Sigmoid colon (tissue), 6 donors: ENCODE measurements at regions not wholly inside any gene's neighbourhood (a gene's known extent, or its start where the extent isn't known, plus 50 kb on each side); places are given as distances from the start of the nearest gene placed in this dataset.

Experiments
- DNase-seq: peaks from one replicate; pipeline ENCODE4 v3.0.0-alpha.2; 2019
- H3K27ac ChIP-seq, 4 donors: fragments of 200-600 bp; sonication (generic); one replicate each; pipeline ENCODE4 v1.5.1; 2016 to 2019; ENCODE audit warnings: mild to moderate bottlenecking in 1 of 4
- H3K27me3 ChIP-seq, 3 donors: fragments of 200-600 bp; sonication (generic); one replicate each; pipeline ENCODE4 v1.5.1; 2019; ENCODE audit warnings: mild to moderate bottlenecking in 1 of 3
- H3K36me3 ChIP-seq, 4 donors: fragments of 200-600 bp; sonication (generic); one replicate each; pipeline ENCODE4 v1.5.1; 2016 to 2019
- H3K4me1 ChIP-seq, 4 donors: fragments of 200-600 bp; sonication (generic); one replicate each; pipeline ENCODE4 v1.5.1; 2017 to 2019
- H3K4me3 ChIP-seq, 4 donors: fragments of 200-600 bp; sonication (generic); one replicate each; pipeline ENCODE4 v1.5.1; 2017 to 2019; ENCODE audit warnings: mild to moderate bottlenecking in 2 of 4, moderate library complexity in 1 of 4
- H3K9me3 ChIP-seq, 4 donors: fragments of 200-600 bp in 3 of 4; sonication (generic) in 3 of 4; one replicate each; pipeline versions ENCODE4 v1.5.1 to v1.6.1; 2013 to 2019
- CTCF ChIP-seq, 4 experiments: fragments of 450-650 bp in 3 of 4; fragments of 200-600 bp in 1 of 4; IDR thresholded peaks; one replicate each; pipeline ENCODE4 v1.5.1; 2016 to 2019; ENCODE audit warnings: antibody characterized with exemption in 4 of 4, mild to moderate bottlenecking in 3 of 4, moderate library complexity in 2 of 4
- EP300 ChIP-seq, 4 donors: sonication (generic); formaldehyde crosslinking; IDR thresholded peaks; one replicate each; pipeline ENCODE4 v1.6.1; 2017; ENCODE audit warnings: antibody characterized with exemption in 4 of 4
- POLR2A ChIP-seq, 2 donors: fragments of 450-650 bp; IDR thresholded peaks; one replicate each; pipeline ENCODE4 v1.6.1; 2016; ENCODE audit warnings: antibody characterized with exemption in 2 of 2, mild to moderate bottlenecking in 2 of 2, moderate library complexity in 2 of 2
- POLR2AphosphoS5 ChIP-seq, 4 donors: sonication (generic); formaldehyde crosslinking; IDR thresholded peaks; one replicate each; pipeline ENCODE4 v1.6.1; 2017; ENCODE audit warnings: antibody characterized with exemption in 4 of 4
- WGBS, 2 donors: extraction: QIAGEN DNeasy Blood & Tissue Kit; methylation state at CpG; one replicate each; pipeline ENCODE4 v1.1.7; 2013; 5-methylcytosine and 5-hydroxymethylcytosine counted together
- intact Hi-C: fragments of 100-400 bp; cut with DNase I; formaldehyde crosslinking; loops from one replicate; pipeline ENCODE4 v1.15.1; 2023
- donor health status: healthy with polysubstance abuse.
- donor health status: healthy.

DNA sequence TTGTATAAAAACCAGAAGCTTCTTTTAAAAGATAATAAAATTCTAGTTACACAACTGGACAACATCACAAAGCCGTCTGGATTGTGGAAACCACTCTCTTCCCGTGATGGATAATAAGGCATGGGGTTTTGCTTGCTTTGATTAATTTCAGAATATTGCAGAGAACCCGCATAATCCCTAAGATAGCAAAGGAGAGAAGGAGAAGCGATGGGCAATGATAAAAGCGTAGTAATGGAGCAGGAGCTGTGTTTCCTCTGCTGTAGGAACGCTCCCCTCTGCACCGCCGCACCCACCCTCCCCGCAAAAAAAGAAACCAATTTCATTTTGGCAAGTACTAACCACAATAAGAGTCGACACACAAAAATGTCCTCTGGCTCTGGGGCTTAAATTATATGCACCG, 340.9 kb upstream of the PSMD7 start:
- WGBS, 2 donors = 81 to 85% methylated on average over 11 of the region's 11 CpGs
- TF ChIP-seq EP300 (IDR thresholded peaks at IDR 0.05) (no peak), POLR2AphosphoS5 (IDR thresholded peaks at IDR 0.05) (no peak), CTCF (IDR thresholded peaks at IDR 0.05) (no peak), POLR2A (IDR thresholded peaks at IDR 0.05) (no peak)

DNA sequence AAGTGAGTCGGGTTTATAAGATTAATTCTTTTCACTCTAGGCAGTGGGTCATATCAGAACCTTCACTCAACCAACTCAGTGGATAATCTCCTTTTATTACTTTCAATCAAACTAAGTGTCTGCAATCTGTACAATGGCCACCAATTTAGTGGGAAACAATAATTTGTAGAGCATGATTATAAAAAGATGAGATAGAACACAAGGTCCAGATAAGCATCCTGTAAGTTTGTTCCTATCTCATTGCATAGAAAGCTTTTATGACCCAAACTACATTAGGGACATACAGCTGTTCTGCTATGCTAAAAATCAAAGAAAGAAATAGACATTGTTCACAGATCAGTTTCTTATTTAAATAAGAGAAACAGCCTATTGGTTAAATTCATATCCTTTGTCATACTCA, 341.4 kb upstream of the PSMD7 start:
- Histone ChIP-seq H3K9me3 (no peaks in the 10 kb centered on the region), H3K36me3 (no peaks in the 10 kb centered on the region), H3K4me1 (peaks cover 0 to 17% (median 6%) of the 10 kb centered on the region in 4 donors), H3K4me3 (peak overlapping the region in 1 of 4 donors; percentile 15), H3K27ac (no peak overlapping the region), H3K27me3 (peaks cover 0 to 3% (median 0%) of the 10 kb centered on the region in 3 donors)
- WGBS, 2 donors = 79 to 87% methylated on average over 1 of the region's 1 CpG
- intact Hi-C loops = loop anchor here (5.0 kb wide), 1 partner anchor 1833 kb away; no protein-coding TSS in a partner anchor
- TF ChIP-seq POLR2AphosphoS5 (IDR thresholded peaks at IDR 0.05) (no peak), CTCF (IDR thresholded peaks at IDR 0.05) (no peak), EP300 (IDR thresholded peaks at IDR 0.05) (no peak), POLR2A (IDR thresholded peaks at IDR 0.05) (no peak)
- no peak for DNase-seq

More for the DNA sequence above, 340.9 kb upstream of the PSMD7 start:
- no peak for DNase-seq
- no peaks in the 10 kb centered on the region for H3K9me3 ChIP-seq
- peaks cover 0 to 3% (median 0%) of the 10 kb centered on the region in 3 donors for H3K27me3 ChIP-seq
- H3K27ac ChIP-seq = no peak overlapping the region
- H3K4me1 ChIP-seq = peaks cover 0 to 17% (median 6%) of the 10 kb centered on the region in 4 donors
- H3K4me3 ChIP-seq = peak overlapping the region in 3 of 4 donors; percentile 2 to 15 (median 13)
- no peaks in the 10 kb centered on the region for H3K36me3 ChIP-seq
- intact Hi-C loops = loop anchor here (5.0 kb wide), 1 partner anchor 1833 kb away; no protein-coding TSS in a partner anchor

GRCh38 chr16:73951481-73951880, 345.1 kb upstream of the PSMD7 start:
- peak in 2 of 4 donors; percentile 21 to 28 for TF ChIP-seq POLR2AphosphoS5 (IDR thresholded peaks at IDR 0.05)
- no peak for TF ChIP-seq CTCF (IDR thresholded peaks at IDR 0.05)
- no peak for TF ChIP-seq POLR2A (IDR thresholded peaks at IDR 0.05)
- intact Hi-C loops = no loop called here
- H3K27ac ChIP-seq = peak overlapping the region in 2 of 4 donors; percentile 24 to 45
- 53 to 79% methylated on average over 3 of the region's 3 CpGs for WGBS, 2 donors
- H3K27me3 ChIP-seq = peaks cover 0 to 3% (median 0%) of the 10 kb centered on the region in 3 donors
- DNase-seq = peak; percentile 85
- no peaks in the 10 kb centered on the region for H3K9me3 ChIP-seq
- no peaks in the 10 kb centered on the region for H3K36me3 ChIP-seq
- H3K4me3 ChIP-seq = no peak overlapping the region
- peaks cover 0 to 28% (median 10%) of the 10 kb centered on the region in 4 donors for H3K4me1 ChIP-seq

- H3K27me3 ChIP-seq = peaks cover 0 to 3% (median 0%) of the 10 kb centered on the region in 3 donors
- TF ChIP-seq POLR2AphosphoS5 (IDR thresholded peaks at IDR 0.05) = peak; percentile 40 to 65 (median 58)
- no peak for TF ChIP-seq CTCF (IDR thresholded peaks at IDR 0.05)
- no peaks in the 10 kb centered on the region for H3K36me3 ChIP-seq
- DNase-seq = no peak
- WGBS, 2 donors = 22 to 59% methylated on average over 7 of the region's 7 CpGs
- peaks cover 0 to 18% (median 6%) of the 10 kb centered on the region in 4 donors for H3K4me1 ChIP-seq
- no peak overlapping the region for H3K4me3 ChIP-seq
- H3K27ac ChIP-seq = peak overlapping the region; percentile 23 to 62 (median 50)
- H3K9me3 ChIP-seq = no peaks in the 10 kb centered on the region
- intact Hi-C loops = no loop called here
These were observed 346.9 kb upstream of the PSMD7 start for GRCh38 chr16:73949574-73950320.
